ENCODE measurements at regions not wholly inside any gene's neighbourhood (a gene's known extent, or its start where the extent isn't known, plus 50 kb on each side); places are given as distances from the start of the nearest gene placed in this dataset.

- no peaks in the 10 kb centered on the region for H3K27me3 ChIP-seq (ENCODE audit: insufficient read depth, low read length)
- no peak overlapping the region for H3K4me2 ChIP-seq (ENCODE audit: low read length)
- no peaks in the 10 kb centered on the region for H3K4me1 ChIP-seq (ENCODE audit: control insufficient read depth in 1 of 2, insufficient read depth in 2 of 2, low read length in 2 of 2)
- H3K9me2 ChIP-seq (ENCODE audit: insufficient read depth) = no peaks in the 10 kb centered on the region
- no peak for ATAC-seq
- H2AFZ ChIP-seq (ENCODE audit: low read depth, low read length, poor library complexity, severe bottlenecking) = no peak overlapping the region
- DNase-seq (ENCODE audit: low read depth, low spot score) = no peak
- H3K4me3 ChIP-seq (replicated peaks in 1 of 2; ENCODE audit: low read depth in 1 of 2, low read length in 2 of 2) = no peak overlapping the region
- ChIA-PET POLR2A (no interaction called here), CTCF (no interaction called here), RAD21 (ENCODE audit: low non-redundant PET in 1 of 2, low total read pairs in 2 of 2, uncharacterized antibody in 2 of 2, unreplicated experiment in 2 of 2) (no interaction called here)
- H4K20me1 ChIP-seq (ENCODE audit: insufficient read depth) = no peaks in the 10 kb centered on the region
- H3K27ac ChIP-seq (ENCODE audit: low read depth, low read length) = no peak overlapping the region
- no peaks in the 10 kb centered on the region for H3K36me3 ChIP-seq (ENCODE audit: control insufficient read depth in 1 of 2, insufficient read depth in 2 of 2, low read length in 2 of 2)
- intact Hi-C loops (cut with micrococcal nuclease) = no loop called here
- no peaks in the 10 kb centered on the region for H3K9me3 ChIP-seq (ENCODE audit: control insufficient read depth in 1 of 2, insufficient read depth in 1 of 2, low read depth in 1 of 2, low read length in 2 of 2)
- H3K79me2 ChIP-seq (ENCODE audit: insufficient read depth, low read length) = no peaks in the 10 kb centered on the region
- BruUV-seq (replicated peaks) = no TSS peak
- TF ChIP-seq EZH2 (IDR thresholded peaks at IDR 0.05) (no peak), JUND (IDR thresholded peaks at IDR 0.05) (no peak), CBX3 (IDR thresholded peaks at IDR 0.05; ENCODE audit: low read depth) (no peak), ATF3 (IDR thresholded peaks at IDR 0.05) (no peak), TCF7L2 (IDR thresholded peaks at IDR 0.05; ENCODE audit: borderline replicate concordance, extremely low read depth, insufficient read depth, insufficient read length) (no peak), CTCF (IDR thresholded peaks at IDR 0.05 in 2 of 3, conservative IDR thresholded peaks at IDR 0.05 in 1 of 3; ENCODE audit: borderline replicate concordance in 1 of 3, insufficient read depth in 1 of 3, low read depth in 2 of 3, low read length in 2 of 3) (no peak), MAX (IDR thresholded peaks at IDR 0.05) (no peak), POLR2A (IDR thresholded peaks at IDR 0.05; ENCODE audit: borderline replicate concordance, extremely low read depth, insufficient read depth, insufficient read length) (no peak), ZFX (IDR thresholded peaks at IDR 0.05) (no peak), ZNF274 (IDR thresholded peaks at IDR 0.05; ENCODE audit: low read depth, low read length) (no peak), CEBPB (IDR thresholded peaks at IDR 0.05; ENCODE audit: low read depth) (no peak), RAD21 (IDR thresholded peaks at IDR 0.05; ENCODE audit: low read depth) (no peak), EGR1 (IDR thresholded peaks at IDR 0.05; ENCODE audit: low read depth) (no peak), FOSL1 (IDR thresholded peaks at IDR 0.05; ENCODE audit: low read depth) (no peak), SRF (IDR thresholded peaks at IDR 0.05; ENCODE audit: low read depth) (no peak), SP1 (IDR thresholded peaks at IDR 0.05; ENCODE audit: low read depth) (no peak)
- no peak overlapping the region for H3K9ac ChIP-seq (ENCODE audit: low read length)
Measured at GRCh38 chr4:96016634-96017299, 176.9 kb downstream of the PDHA2 start.
